ENCODE measurements at regions not wholly inside any gene's neighbourhood (a gene's known extent, or its start where the extent isn't known, plus 50 kb on each side); places are given as distances from the start of the nearest gene placed in this dataset.

DNA sequence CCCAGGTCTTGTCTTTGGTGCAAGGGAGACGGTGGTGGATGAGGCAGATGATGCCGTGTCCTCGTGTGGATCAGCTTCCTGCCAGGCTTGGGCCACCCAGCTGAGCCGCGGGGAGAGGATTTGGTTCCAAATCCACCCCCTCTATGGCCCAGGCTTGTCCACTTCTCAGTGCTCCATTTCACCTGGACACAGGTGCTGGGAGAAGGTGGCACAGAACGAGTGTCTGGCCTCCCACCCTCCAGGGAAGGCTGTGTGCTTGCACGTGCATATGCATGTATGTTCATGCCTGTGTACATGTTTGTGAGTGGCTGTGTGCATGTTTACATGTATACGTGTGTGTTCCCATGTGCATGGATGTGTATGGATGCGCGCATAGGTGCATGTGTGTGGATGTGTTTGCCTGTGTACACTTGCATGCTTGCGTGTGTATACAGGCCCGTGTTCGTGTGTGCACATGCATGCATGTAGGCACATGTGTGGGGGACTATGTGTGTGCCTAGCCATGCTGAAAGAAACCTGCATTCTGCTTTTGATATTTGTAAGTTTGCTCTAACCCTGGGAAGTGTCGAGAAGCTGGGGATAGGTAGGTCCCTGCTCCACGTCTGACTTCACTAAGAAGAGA lies 196.3 kb downstream of the IRF8 start:
- DNase-seq = no peak

GRCh38 chr16:86095906-86096485 lies 197.0 kb downstream of the IRF8 start:
- DNase-seq = no peak

- no peak for DNase-seq
Measured at GRCh38 chr16:86096850-86097249, 197.9 kb downstream of the IRF8 start.

DNA sequence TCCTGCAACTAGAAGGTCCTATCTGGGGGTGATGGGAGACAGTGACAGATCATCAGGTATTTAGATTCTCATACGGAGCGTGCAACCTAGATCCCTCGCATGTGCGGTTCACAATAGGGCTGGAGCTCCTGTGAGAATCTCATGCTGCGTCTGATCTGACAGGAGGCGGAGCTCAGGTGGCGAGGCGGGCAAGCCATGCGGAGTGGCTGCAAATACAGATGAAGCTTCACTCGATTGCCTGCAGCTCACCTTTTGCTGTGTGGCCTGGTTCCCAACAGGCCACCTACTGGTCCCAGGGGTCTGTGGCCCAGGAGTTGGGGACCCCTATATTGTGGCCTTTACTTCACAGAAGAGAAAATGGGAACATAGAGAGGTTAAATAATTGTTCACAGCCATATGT lies 200.4 kb downstream of the IRF8 start:
- DNase-seq = no peak

- no peak for DNase-seq
Measured at GRCh38 chr16:86100205-86101136, 201.5 kb downstream of the IRF8 start.

- no peak for DNase-seq
Measured at GRCh38 chr16:86101137-86101896, 202.4 kb downstream of the IRF8 start.

DNA sequence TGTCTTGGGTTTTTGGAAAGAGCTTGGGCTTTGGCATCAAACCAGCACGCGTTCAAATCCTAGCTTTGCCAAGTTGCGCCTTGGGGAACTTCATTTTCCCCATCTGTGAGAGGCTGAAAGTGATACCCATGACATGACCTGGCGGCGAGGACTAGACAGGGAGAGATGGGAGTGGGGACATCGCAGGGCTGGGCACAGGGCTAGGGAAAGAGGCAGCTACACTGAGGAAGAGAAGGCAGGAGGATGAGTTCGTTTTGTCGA lies 202.9 kb downstream of the IRF8 start:
- DNase-seq = no peak

GRCh38 chr16:86103320-86103719 lies 204.4 kb downstream of the IRF8 start:
- no peak for DNase-seq

GRCh38 chr16:86104537-86105048 lies 205.6 kb downstream of the IRF8 start:
- no peak for DNase-seq

GRCh38 chr16:86107215-86107825 lies 208.4 kb downstream of the IRF8 start:
- DNase-seq = no peak

- no peak for DNase-seq
Measured at GRCh38 chr16:86108062-86108461, 209.1 kb downstream of the IRF8 start.

DNA sequence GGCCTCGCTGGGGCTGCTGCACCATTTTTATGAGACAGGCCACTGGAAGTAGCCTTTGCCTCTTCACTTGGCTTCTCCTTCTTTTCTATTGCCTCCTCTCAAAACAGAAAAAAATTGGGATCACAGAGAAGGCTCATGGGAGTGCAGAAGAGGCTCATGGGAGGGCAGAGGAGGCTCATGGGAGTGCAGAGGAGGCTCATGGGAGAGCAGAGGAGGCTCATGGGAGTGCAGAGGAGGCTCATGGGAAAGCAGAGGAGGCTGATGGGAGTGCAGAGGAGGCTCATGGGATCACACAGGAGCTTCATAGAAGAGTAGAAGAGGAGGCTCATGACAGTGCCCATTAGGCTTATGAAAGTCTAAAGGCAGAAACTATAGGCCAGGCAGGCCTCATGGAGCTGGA lies 211.2 kb downstream of the IRF8 start:
- no peak for DNase-seq

DNA sequence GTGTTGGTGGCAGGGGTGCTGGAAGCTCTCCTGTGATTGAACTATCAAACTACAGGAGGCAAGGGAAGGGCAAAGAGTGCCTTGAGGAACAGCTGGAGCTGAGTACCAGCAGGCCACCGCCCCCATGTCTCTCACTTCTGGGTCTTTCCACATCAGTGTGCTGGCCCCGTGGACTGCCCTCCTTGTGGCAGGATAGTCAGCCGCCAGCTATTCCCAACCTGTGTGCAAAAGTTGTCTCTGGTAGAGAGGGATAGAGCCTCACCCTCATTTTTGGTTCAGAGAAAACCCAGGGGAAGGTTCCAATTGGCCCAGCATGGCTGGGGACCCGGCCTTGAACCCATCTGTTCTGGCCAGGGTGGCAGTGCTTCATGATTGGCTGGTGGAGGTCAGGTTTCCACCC lies 211.8 kb downstream of the IRF8 start:
- DNase-seq = no peak

DNA sequence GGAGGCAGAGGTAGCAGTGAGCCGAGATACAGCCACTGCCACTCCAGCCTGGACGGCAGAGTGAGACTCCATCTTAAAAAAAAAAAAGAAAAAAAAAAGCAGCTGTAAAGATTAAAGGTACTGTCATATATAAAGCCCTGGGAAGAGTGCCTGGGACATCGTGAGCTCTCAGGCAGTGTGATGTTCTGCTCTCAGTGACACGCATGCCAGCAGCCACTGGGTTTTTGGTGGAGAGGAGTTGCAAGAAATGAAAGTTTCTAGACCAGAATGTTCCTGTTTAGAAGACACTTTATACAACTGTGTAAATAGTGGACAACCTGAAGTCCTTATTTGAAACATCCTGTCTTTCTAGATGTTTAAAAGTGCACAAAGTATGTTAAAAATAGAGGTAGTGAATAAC lies 213.2 kb downstream of the IRF8 start:
- DNase-seq = no peak

GRCh38 chr16:86117235-86117634 lies 218.3 kb downstream of the IRF8 start:
- DNase-seq = no peak

DNA sequence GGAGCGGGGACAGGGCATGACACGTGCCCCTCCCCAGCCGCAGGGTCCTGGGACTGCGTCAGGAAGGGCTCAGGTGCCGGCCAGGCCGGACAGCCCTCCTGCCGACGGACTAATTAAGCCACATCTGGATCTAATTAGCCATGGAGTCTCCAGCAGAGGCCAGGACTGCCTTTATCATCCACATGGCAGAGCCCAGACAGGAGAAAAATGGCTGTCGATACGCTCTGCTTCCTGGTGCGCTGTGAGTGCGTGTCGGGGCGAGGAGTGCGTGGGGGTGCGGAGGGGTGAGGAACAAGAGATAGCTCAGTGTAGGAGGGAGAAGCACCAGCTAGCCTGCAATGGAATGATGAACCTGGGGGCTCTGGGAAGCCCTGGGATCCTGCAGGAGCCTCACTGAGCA lies 218.8 kb downstream of the IRF8 start:
- DNase-seq = no peak

GRCh38 chr16:86118467-86119307 lies 219.7 kb downstream of the IRF8 start:
- no peak for DNase-seq

GRCh38 chr16:86120201-86121192 lies 221.5 kb downstream of the IRF8 start:
- no peak for DNase-seq

DNA sequence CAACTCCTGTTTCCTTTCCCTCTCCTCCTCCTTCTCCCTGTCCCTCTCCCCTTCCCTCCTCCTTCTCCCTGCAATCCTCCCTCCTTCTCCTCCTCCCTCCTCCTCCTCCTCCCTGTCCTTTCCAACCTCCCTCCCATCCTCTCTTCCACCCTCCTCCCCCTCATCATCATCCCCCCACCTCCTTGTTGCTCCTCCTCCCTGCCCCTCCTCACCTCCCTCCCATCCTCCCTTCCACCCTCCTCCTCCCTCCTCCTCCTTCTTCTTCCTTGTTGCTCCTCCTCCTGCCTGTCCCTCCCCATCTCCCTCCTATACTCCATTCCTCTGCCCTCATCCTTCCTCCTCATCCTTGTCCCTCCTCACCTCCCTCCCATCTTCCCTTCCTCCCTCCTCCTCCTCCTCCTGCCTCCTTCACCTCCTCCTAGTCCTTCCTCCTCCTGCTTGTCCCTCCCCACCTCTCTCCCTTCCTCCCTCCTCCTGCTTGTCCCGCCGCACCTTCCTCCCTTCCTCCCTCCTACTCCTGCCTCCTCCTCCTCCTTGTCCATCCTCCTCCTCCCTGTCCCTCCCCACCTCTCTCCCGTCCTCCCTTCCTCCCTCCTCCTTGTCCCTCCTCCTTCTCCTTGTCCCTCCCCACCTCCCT lies 222.5 kb downstream of the IRF8 start:
- no peak for DNase-seq

- no peak for DNase-seq
Measured at GRCh38 chr16:86122681-86123342, 223.8 kb downstream of the IRF8 start.

Data from NCI-H2029 treated with DMSO at 0.1 percent for 48 hours (cell line).